M059J (cell line): ENCODE measurements at regions not wholly inside any gene's neighbourhood (a gene's known extent, or its start where the extent isn't known, plus 50 kb on each side); places are given as distances from the start of the nearest gene placed in this dataset.

Experiments
- DNase-seq: peaks from one replicate; pipeline ENCODE4 v3.0.0-alpha.2; 2012; ENCODE audit warnings: low read depth

- DNase-seq = peak; percentile 94
Observed at GRCh38 chrX:13266641-13267345, 53.1 kb downstream of the ATXN3L start.

GRCh38 chrX:13265549-13266132, 54.2 kb downstream of the ATXN3L start:
- DNase-seq = peak; percentile 70

- peak; percentile 80 for DNase-seq
Observed at GRCh38 chrX:13265111-13265510, 54.7 kb downstream of the ATXN3L start.

GRCh38 chrX:13263560-13264251, 56.1 kb downstream of the ATXN3L start:
- no peak for DNase-seq

GRCh38 chrX:13261348-13261747, 58.5 kb downstream of the ATXN3L start:
- DNase-seq = no peak

GRCh38 chrX:13260598-13260997, 59.3 kb downstream of the ATXN3L start:
- no peak for DNase-seq

GRCh38 chrX:13258725-13259124, 61.1 kb downstream of the ATXN3L start:
- DNase-seq = no peak

- DNase-seq = peak; percentile 26
Observed at GRCh38 chrX:13258052-13258444, 61.8 kb downstream of the ATXN3L start.

- DNase-seq = no peak
Observed at GRCh38 chrX:13257223-13258051, 62.4 kb downstream of the ATXN3L start.

GRCh38 chrX:13256603-13257002, 63.2 kb downstream of the ATXN3L start:
- no peak for DNase-seq

GRCh38 chrX:13254870-13255269, 65.0 kb downstream of the ATXN3L start:
- no peak for DNase-seq

- DNase-seq = peak; percentile 79
Observed at GRCh38 chrX:13254076-13254785, 65.6 kb downstream of the ATXN3L start.

- no peak for DNase-seq
Observed at GRCh38 chrX:13253223-13253622, 66.6 kb downstream of the ATXN3L start.

- no peak for DNase-seq
Observed at GRCh38 chrX:13252726-13253125, 67.1 kb downstream of the ATXN3L start.

- peak; percentile 19 for DNase-seq
Observed at GRCh38 chrX:13250826-13251580, 68.8 kb downstream of the ATXN3L start.

- no peak for DNase-seq
Observed at GRCh38 chrX:13248867-13249486, 70.9 kb downstream of the ATXN3L start.

- DNase-seq = no peak
Observed at GRCh38 chrX:13239272-13239671, 80.6 kb downstream of the ATXN3L start.

GRCh38 chrX:13235930-13236329, 83.9 kb downstream of the ATXN3L start:
- DNase-seq = peak; percentile 16

- no peak for DNase-seq
Observed at GRCh38 chrX:13232484-13232883, 87.4 kb downstream of the ATXN3L start.

- DNase-seq = no peak
Observed at GRCh38 chrX:13226214-13226613, 93.6 kb downstream of the ATXN3L start.
